ENCODE measurements at regions not wholly inside any gene's neighbourhood (a gene's known extent, or its start where the extent isn't known, plus 50 kb on each side); places are given as distances from the start of the nearest gene placed in this dataset.

- no peak for TF ChIP-seq CTCF (conservative IDR thresholded peaks at IDR 0.05)
- no peak overlapping the region for H4K5ac ChIP-seq (ENCODE audit: insufficient read length, low read depth, low read length)
- H3K79me2 ChIP-seq (ENCODE audit: insufficient read depth, low read length), result no peaks in the 10 kb centered on the region
- no peaks in the 10 kb centered on the region for H3K27me3 ChIP-seq (ENCODE audit: insufficient read depth, low read length)
- H3K23me2 ChIP-seq (ENCODE audit: insufficient read length, low read depth, low read length, poor library complexity, severe bottlenecking), result no peaks in the 10 kb centered on the region
- H3K23ac ChIP-seq (ENCODE audit: insufficient read length, low read depth, low read length), result no peak overlapping the region
- no peak overlapping the region for H2AFZ ChIP-seq (ENCODE audit: low read length)
- no peak overlapping the region for H2BK5ac ChIP-seq (ENCODE audit: insufficient read length, low read length)
- H3K18ac ChIP-seq (ENCODE audit: insufficient read length, low read depth, low read length), result no peak overlapping the region
- no peak overlapping the region for H3K4ac ChIP-seq (ENCODE audit: low read depth, low read length)
- H3K9me3 ChIP-seq (ENCODE audit: control insufficient read depth, low read depth, low read length), result no peaks in the 10 kb centered on the region
- no peak overlapping the region for H2BK20ac ChIP-seq (ENCODE audit: low read depth, low read length, poor library complexity, severe bottlenecking)
- no peaks in the 10 kb centered on the region for H3K36me3 Mint-ChIP-seq (ENCODE audit: insufficient read depth in 1 of 3, low read depth in 3 of 3)
- H3K4me1 ChIP-seq (ENCODE audit: insufficient read depth, low read length), result no peaks in the 10 kb centered on the region; the same call in 1 of the 2 replicates
- H3K4me3 Mint-ChIP-seq, result no peak overlapping the region
- no peaks in the 10 kb centered on the region for H3K27me3 Mint-ChIP-seq (ENCODE audit: low read depth)
- H3K27ac Mint-ChIP-seq, result no peak overlapping the region
- no peaks in the 10 kb centered on the region for H3K9me3 Mint-ChIP-seq
- no peak overlapping the region for H4K8ac ChIP-seq (replicated peaks; ENCODE audit: insufficient read length, low read depth, low read length)
- no peak overlapping the region for H3K4me2 ChIP-seq (ENCODE audit: insufficient read depth, insufficient read length, low read length)
- no peak overlapping the region for H3T11ph ChIP-seq (ENCODE audit: low read length)
- H3K56ac ChIP-seq (ENCODE audit: insufficient read length, low read depth, low read length), result no peak overlapping the region
- WGBS (ENCODE audit: extremely low coverage, insufficient read length, low lambda C conversion rate), result no CpG with 5 or more reads among the region's 4 CpGs
- H4K20me1 ChIP-seq (ENCODE audit: control insufficient read depth, insufficient read depth, insufficient read length), result no peaks in the 10 kb centered on the region
- no peak overlapping the region for H2AK5ac ChIP-seq (ENCODE audit: insufficient read length, low read length)
- H3K79me1 ChIP-seq (ENCODE audit: insufficient read depth, low read depth, low read length, poor library complexity, severe bottlenecking), result no peaks in the 10 kb centered on the region
- no peak for DNase-seq
- H3K14ac ChIP-seq (ENCODE audit: insufficient read depth, low read length), result no peak overlapping the region
- no peak overlapping the region for H2BK15ac ChIP-seq (ENCODE audit: low read depth, low read length)
- no peak overlapping the region for H4K91ac ChIP-seq (ENCODE audit: insufficient read length, low read depth, low read length)
- no peak overlapping the region for H2BK120ac ChIP-seq (ENCODE audit: low read depth, low read length, poor library complexity, severe bottlenecking)
- H2BK12ac ChIP-seq (ENCODE audit: insufficient read length, low read depth, low read length), result no peak overlapping the region
- no peak overlapping the region for H3K9ac ChIP-seq (ENCODE audit: extremely low read depth, insufficient read length, low read length)
- H3K4me1 Mint-ChIP-seq, result peaks cover 6% of the 10 kb centered on the region in 2 experiments; a peak in 3 of 4 replicates
- H3K27ac ChIP-seq (ENCODE audit: insufficient read length, low read depth, low read length), result no peak overlapping the region
Observed at GRCh38 chr18:55650363-55650870, 62.4 kb upstream of the TCF4 start.
